Hepatocyte (in vitro differentiated cells): ENCODE measurements at regions not wholly inside any gene's neighbourhood (a gene's known extent, or its start where the extent isn't known, plus 50 kb on each side); places are given as distances from the start of the nearest gene placed in this dataset.

ENCODE experiments used
- CTCF ChIP-seq: fragments of 200-600 bp; sonication (generic); IDR thresholded peaks from 2 replicates; pipeline ENCODE4 v1.5.1; 2016; ENCODE audit warnings: antibody characterized with exemption, mild to moderate bottlenecking; ENCODE audit not compliant: poor library complexity
- EZH2 ChIP-seq: fragments of 200-600 bp; sonication (generic); IDR thresholded peaks from 2 replicates; pipeline ENCODE4 v1.6.1; 2016; ENCODE audit warnings: antibody characterized with exemption, mild to moderate bottlenecking, borderline replicate concordance
- EZH2phosphoT487 ChIP-seq: fragments of 200-600 bp; sonication (generic); IDR thresholded peaks from one replicate; pipeline ENCODE4 v1.6.1; 2018; ENCODE audit warnings: antibody characterized with exemption, mild to moderate bottlenecking, low read depth, moderate library complexity; ENCODE audit not compliant: unreplicated experiment, severe bottlenecking

DNA sequence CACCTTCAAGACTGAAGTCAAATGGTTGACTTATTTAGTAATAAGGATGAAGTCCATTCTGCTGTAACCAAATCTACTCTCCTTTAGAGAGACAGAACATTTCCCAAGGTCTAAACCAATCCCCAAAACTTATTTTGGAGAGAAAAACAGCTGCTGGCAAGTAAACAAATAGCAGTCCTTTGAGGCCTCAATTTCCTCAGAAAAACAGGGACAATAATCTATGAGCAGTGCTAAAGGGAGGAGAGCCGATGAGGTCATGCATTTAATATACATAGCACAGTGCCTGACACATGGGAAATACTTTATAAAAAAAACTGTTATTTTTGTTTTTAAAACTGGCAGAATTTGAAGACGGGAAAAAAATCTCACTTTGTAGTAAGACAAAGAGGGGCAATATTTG, 526.0 kb downstream of the EPM2A start:
- TF ChIP-seq CTCF (no peak), EZH2 (no peak), EZH2phosphoT487 (no peak)
